ENCODE measurements at regions not wholly inside any gene's neighbourhood (a gene's known extent, or its start where the extent isn't known, plus 50 kb on each side); places are given as distances from the start of the nearest gene placed in this dataset.

GRCh38 chr10:113431398-113432160 lies 121.3 kb upstream of the HABP2 start:
- Histone ChIP-seq H4K20me1 (replicated peaks; ENCODE audit: control insufficient read depth, insufficient read depth, low read length) (no peaks in the 10 kb centered on the region), H3K9me1 (ENCODE audit: control insufficient read depth, insufficient read depth, low read length) (no peaks in the 10 kb centered on the region), H3K4me1 (replicated peaks in 1 of 2; ENCODE audit: control insufficient read depth in 2 of 2, insufficient read depth in 2 of 2, low read length in 2 of 2) (no peaks in the 10 kb centered on the region), H2AFZ (ENCODE audit: low read depth, low read length) (no peak overlapping the region), H3K79me2 (ENCODE audit: control insufficient read depth, insufficient read depth, low read length) (no peaks in the 10 kb centered on the region), H3K9ac (ENCODE audit: insufficient read depth in 1 of 2, low read depth in 2 of 2, low read length in 2 of 2) (no peak overlapping the region), H3K4me2 (ENCODE audit: insufficient read depth, low read length) (no peak overlapping the region), H3K27me3 (ENCODE audit: control insufficient read depth in 2 of 2, insufficient read depth in 2 of 2, low read length in 2 of 2) (no peaks in the 10 kb centered on the region; a peak in 1 of 5 replicates), H3K4me3 (no peak overlapping the region), H3K9me3 (replicated peaks; ENCODE audit: control insufficient read depth, insufficient read depth, low read depth, low read length) (no peaks in the 10 kb centered on the region), H3K27ac (ENCODE audit: extremely low read depth, low read depth, low read length) (no peak overlapping the region), H3K36me3 (ENCODE audit: control insufficient read depth, insufficient read depth, low read length) (no peaks in the 10 kb centered on the region)
- no peak for ATAC-seq
- POLR2A ChIA-PET: no interaction called here
- BruUV-seq (replicated peaks): no TSS peak
- DNase-seq (ENCODE audit: extremely low read depth in 1 of 4, low spot score in 3 of 4): no peak
- WGBS (ENCODE audit: insufficient coverage, low coverage, missing lambda C conversion rate): 0% methylated on average over 16 of the region's 16 CpGs
- no peak for TF ChIP-seq COPS2 (conservative IDR thresholded peaks at IDR 0.05)
- TF ChIP-seq ZNF184 (CRISPR knock-in tag; IDR thresholded peaks at IDR 0.05): no peak
- no peak for TF ChIP-seq NCOA6 (IDR thresholded peaks at IDR 0.05)
- TF ChIP-seq, protein P1, sequence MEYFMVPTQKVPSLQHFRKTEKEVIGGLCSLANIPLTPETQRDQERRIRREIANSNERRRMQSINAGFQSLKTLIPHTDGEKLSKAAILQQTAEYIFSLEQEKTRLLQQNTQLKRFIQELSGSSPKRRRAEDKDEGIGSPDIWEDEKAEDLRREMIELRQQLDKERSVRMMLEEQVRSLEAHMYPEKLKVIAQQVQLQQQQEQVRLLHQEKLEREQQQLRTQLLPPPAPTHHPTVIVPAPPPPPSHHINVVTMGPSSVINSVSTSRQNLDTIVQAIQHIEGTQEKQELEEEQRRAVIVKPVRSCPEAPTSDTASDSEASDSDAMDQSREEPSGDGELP (CRISPR knock-in tag; IDR thresholded peaks at IDR 0.05; ENCODE audit: borderline replicate concordance): no peak
- no peak for TF ChIP-seq FOXJ2 (tag; IDR thresholded peaks at IDR 0.05)
- TF ChIP-seq TCF7 (IDR thresholded peaks at IDR 0.05; ENCODE audit: borderline replicate concordance): no peak
- no peak for TF ChIP-seq ZNF77 (CRISPR knock-in tag; IDR thresholded peaks at IDR 0.05)
- TF ChIP-seq SP1 (CRISPR knock-in tag; IDR thresholded peaks at IDR 0.05): no peak
- TF ChIP-seq ZNF584 (CRISPR knock-in tag; IDR thresholded peaks at IDR 0.05; ENCODE audit: low read depth): no peak
- TF ChIP-seq RHOXF2B (CRISPR knock-in tag; conservative IDR thresholded peaks at IDR 0.05): no peak
- TF ChIP-seq ZFP36 (IDR thresholded peaks at IDR 0.05; ENCODE audit: low read depth, low read length, partially characterized antibody): no peak
- TF ChIP-seq ZKSCAN3 (CRISPR knock-in tag; IDR thresholded peaks at IDR 0.05): no peak
- no peak for TF ChIP-seq NR3C1 (CRISPR knock-in tag; IDR thresholded peaks at IDR 0.05)
- TF ChIP-seq NUFIP1 (IDR thresholded peaks at IDR 0.05; ENCODE audit: partially characterized antibody): no peak
- no peak for TF ChIP-seq POLR2AphosphoS5 (IDR thresholded peaks at IDR 0.05; ENCODE audit: control insufficient read depth, insufficient read depth, low read depth, low read length)
- CTCF ChIA-PET (ENCODE audit: low intra/inter-chr PET ratio): no interaction called here
- intact Hi-C loops (cut with micrococcal nuclease) (no loop called here), in situ Hi-C loops (cut with MboI) (no loop called here)
- no peak for FAIRE-seq

Measured in K562 (cell line).